Mesendoderm (in vitro differentiated cells): ENCODE measurements at regions not wholly inside any gene's neighbourhood (a gene's known extent, or its start where the extent isn't known, plus 50 kb on each side); places are given as distances from the start of the nearest gene placed in this dataset.
A peak's percentile ranks its signal among the peaks of the same experiment; 100 is the strongest.

Experiments used
- DNase-seq: peaks from one replicate; pipeline ENCODE4 v3.0.0; 2013
- H2AK5ac ChIP-seq: 2 replicates; pipeline ENCODE4 v1.6.1; 2013; ENCODE audit warnings: low read length, inconsistent platforms
- H2BK120ac ChIP-seq: 2 replicates; pipeline ENCODE4 v1.6.1; 2013; ENCODE audit warnings: low read depth, mild to moderate bottlenecking, low read length, moderate library complexity, mixed read lengths
- H2BK15ac ChIP-seq: replicated peaks from 2 replicates; pipeline ENCODE4 v1.6.1; 2013; ENCODE audit warnings: low read depth, mild to moderate bottlenecking, moderate library complexity
- H2BK5ac ChIP-seq: 2 replicates; pipeline ENCODE4 v1.6.1; 2013; ENCODE audit warnings: low read length, inconsistent platforms
- H3K18ac ChIP-seq: 2 replicates; pipeline ENCODE4 v1.6.1; 2013; ENCODE audit warnings: mild to moderate bottlenecking, low read length, mixed read lengths
- H3K23ac ChIP-seq: one replicate; pipeline ENCODE4 v1.6.1; 2013; ENCODE audit warnings: low read length
- H3K27ac ChIP-seq: 2 replicates; pipeline ENCODE4 v1.5.1; 2013; ENCODE audit warnings: low read depth, mild to moderate bottlenecking, inconsistent platforms, low read length, moderate library complexity
- H3K27me3 ChIP-seq: 2 replicates; pipeline ENCODE4 v1.6.1; 2013; ENCODE audit warnings: low read length, control low read depth, mild to moderate bottlenecking, inconsistent platforms; ENCODE audit not compliant: insufficient read depth, poor library complexity
- H3K36me3 ChIP-seq: 2 replicates; pipeline ENCODE4 v1.6.1; 2013; ENCODE audit warnings: low read length, inconsistent platforms; ENCODE audit not compliant: control insufficient read depth, insufficient read depth
- H3K4ac ChIP-seq: one replicate; pipeline ENCODE4 v1.6.1; 2013; ENCODE audit warnings: low read depth, mild to moderate bottlenecking, low read length, moderate library complexity
- H3K4me1 ChIP-seq: 2 replicates; pipeline ENCODE4 v1.6.1; 2013; ENCODE audit warnings: low read depth, low read length, inconsistent platforms; ENCODE audit not compliant: control insufficient read depth
- H3K4me2 ChIP-seq: 2 replicates; pipeline ENCODE4 v1.6.1; 2013; ENCODE audit warnings: low read length
- H3K4me3 ChIP-seq: 2 replicates; pipeline ENCODE4 v1.5.1; 2013; ENCODE audit warnings: mild to moderate bottlenecking, low read length
- H3K56ac ChIP-seq: one replicate; pipeline ENCODE4 v1.6.1; 2013; ENCODE audit warnings: low read length
- H3K79me1 ChIP-seq: 2 replicates; pipeline ENCODE4 v1.6.1; 2013; ENCODE audit warnings: low read length, inconsistent platforms
- H3K79me2 ChIP-seq: 2 replicates; pipeline ENCODE4 v1.6.1; 2013; ENCODE audit warnings: mild to moderate bottlenecking, low read length; ENCODE audit not compliant: control insufficient read depth, insufficient read depth
- H3K9ac ChIP-seq: 2 replicates; pipeline ENCODE4 v1.6.1; 2013; ENCODE audit warnings: low read length, inconsistent platforms
- H4K5ac ChIP-seq: one replicate; pipeline ENCODE4 v1.6.1; 2013; ENCODE audit warnings: low read length
- H4K8ac ChIP-seq: one replicate; pipeline ENCODE4 v1.6.1; 2013; ENCODE audit warnings: low read depth, mild to moderate bottlenecking, control low read depth, low read length, moderate library complexity
- WGBS: extraction: QIAGEN DNeasy Blood & Tissue Kit; methylation state at CpG from one replicate; pipeline ENCODE4 v1.1.7; 2013; ENCODE audit warnings: low lambda C conversion rate, missing lambda C conversion rate; ENCODE audit not compliant: insufficient coverage; ENCODE audit errors: extremely low coverage; 5-methylcytosine and 5-hydroxymethylcytosine counted together

GRCh38 chr1:199197695-199198094 is 558.9 kb downstream of the PTPRC start:
- H3K56ac ChIP-seq, result no peak overlapping the region
- H3K18ac ChIP-seq, result no peak overlapping the region
- H3K79me1 ChIP-seq, result no peaks in the 10 kb centered on the region
- H3K4me3 ChIP-seq, result no peak overlapping the region
- H3K27ac ChIP-seq, result no peak overlapping the region
- no peaks in the 10 kb centered on the region for H3K4me1 ChIP-seq
- H3K27me3 ChIP-seq, result no peaks in the 10 kb centered on the region
- H3K4me2 ChIP-seq, result no peak overlapping the region
- H3K36me3 ChIP-seq, result no peaks in the 10 kb centered on the region
- no peak overlapping the region for H4K8ac ChIP-seq
- no peak for DNase-seq
- no peaks in the 10 kb centered on the region for H3K79me2 ChIP-seq
- H3K23ac ChIP-seq, result no peak overlapping the region
- H4K5ac ChIP-seq, result no peak overlapping the region
- H2BK15ac ChIP-seq, result no peak overlapping the region
- no peak overlapping the region for H3K4ac ChIP-seq
- 100% methylated on average over 1 of the region's 2 CpGs for WGBS
- H2BK5ac ChIP-seq, result no peak overlapping the region
- no peak overlapping the region for H2AK5ac ChIP-seq
- H3K9ac ChIP-seq, result no peak overlapping the region
- no peak overlapping the region for H2BK120ac ChIP-seq

DNA sequence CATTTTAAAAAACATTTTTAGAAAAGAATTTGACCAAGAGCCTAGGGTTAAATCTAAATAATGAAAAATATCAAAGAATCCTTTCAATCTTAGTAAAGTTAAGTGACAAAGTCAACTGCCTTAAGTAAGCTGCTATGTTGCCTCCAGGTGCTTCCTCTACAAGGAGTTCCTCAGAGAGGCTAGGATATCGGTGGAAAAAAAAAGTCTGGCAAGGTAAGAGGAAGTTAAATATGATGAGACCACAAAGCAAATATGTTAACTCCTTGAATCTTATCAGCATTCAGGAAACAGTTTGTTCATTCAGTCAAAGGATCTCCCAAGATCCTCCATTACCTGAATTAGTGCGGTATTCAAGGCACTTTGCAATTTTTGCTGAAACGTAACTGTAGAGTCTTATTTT is 563.5 kb downstream of the PTPRC start:
- no peak overlapping the region for H3K9ac ChIP-seq
- H3K27ac ChIP-seq, result no peak overlapping the region
- H2BK5ac ChIP-seq, result no peak overlapping the region
- H3K23ac ChIP-seq, result no peak overlapping the region
- H3K79me1 ChIP-seq, result no peaks in the 10 kb centered on the region
- no peaks in the 10 kb centered on the region for H3K27me3 ChIP-seq
- no peak overlapping the region for H4K8ac ChIP-seq
- no peak overlapping the region for H3K18ac ChIP-seq
- WGBS, result no CpG with 5 or more reads among the region's 3 CpGs
- H3K4me1 ChIP-seq, result no peaks in the 10 kb centered on the region
- no peak overlapping the region for H2BK120ac ChIP-seq
- no peak overlapping the region for H3K4me3 ChIP-seq
- H3K56ac ChIP-seq, result no peak overlapping the region
- no peak overlapping the region for H2AK5ac ChIP-seq
- no peak for DNase-seq
- no peaks in the 10 kb centered on the region for H3K79me2 ChIP-seq
- H3K4me2 ChIP-seq, result no peak overlapping the region
- H2BK15ac ChIP-seq, result no peak overlapping the region
- H3K36me3 ChIP-seq, result no peaks in the 10 kb centered on the region
- H3K4ac ChIP-seq, result no peak overlapping the region
- no peak overlapping the region for H4K5ac ChIP-seq

DNA sequence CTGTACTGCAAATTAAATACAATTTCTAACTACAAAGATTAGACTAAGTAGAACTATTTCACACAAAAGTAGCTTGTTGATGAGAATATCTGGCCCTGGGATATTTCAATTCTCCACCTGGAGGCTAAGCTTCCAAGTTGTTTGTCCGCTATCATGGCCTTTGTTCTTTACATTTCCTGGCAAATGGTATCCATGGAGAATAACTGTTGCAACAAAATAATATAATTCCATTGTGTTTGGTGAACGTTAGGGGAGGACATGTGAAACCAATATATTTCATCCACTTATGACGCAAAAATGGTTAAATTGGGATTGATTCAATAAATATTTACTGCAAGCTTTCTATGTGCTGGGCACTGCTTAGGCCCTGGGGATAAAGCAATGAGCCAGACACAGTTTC is 565.4 kb downstream of the PTPRC start:
- no peaks in the 10 kb centered on the region for H3K79me1 ChIP-seq
- no peak overlapping the region for H3K4me3 ChIP-seq
- no peak overlapping the region for H2AK5ac ChIP-seq
- H3K79me2 ChIP-seq, result no peaks in the 10 kb centered on the region
- no CpG with 5 or more reads among the region's 3 CpGs for WGBS
- no peak overlapping the region for H3K56ac ChIP-seq
- H3K4ac ChIP-seq, result no peak overlapping the region
- no peak overlapping the region for H3K27ac ChIP-seq
- DNase-seq, result no peak
- no peak overlapping the region for H4K5ac ChIP-seq
- H2BK15ac ChIP-seq, result no peak overlapping the region
- no peak overlapping the region for H4K8ac ChIP-seq
- no peak overlapping the region for H2BK120ac ChIP-seq
- no peak overlapping the region for H2BK5ac ChIP-seq
- no peaks in the 10 kb centered on the region for H3K4me1 ChIP-seq
- no peaks in the 10 kb centered on the region for H3K36me3 ChIP-seq
- H3K27me3 ChIP-seq, result no peaks in the 10 kb centered on the region
- H3K18ac ChIP-seq, result no peak overlapping the region
- H3K4me2 ChIP-seq, result no peak overlapping the region
- no peak overlapping the region for H3K23ac ChIP-seq
- H3K9ac ChIP-seq, result no peak overlapping the region

DNA sequence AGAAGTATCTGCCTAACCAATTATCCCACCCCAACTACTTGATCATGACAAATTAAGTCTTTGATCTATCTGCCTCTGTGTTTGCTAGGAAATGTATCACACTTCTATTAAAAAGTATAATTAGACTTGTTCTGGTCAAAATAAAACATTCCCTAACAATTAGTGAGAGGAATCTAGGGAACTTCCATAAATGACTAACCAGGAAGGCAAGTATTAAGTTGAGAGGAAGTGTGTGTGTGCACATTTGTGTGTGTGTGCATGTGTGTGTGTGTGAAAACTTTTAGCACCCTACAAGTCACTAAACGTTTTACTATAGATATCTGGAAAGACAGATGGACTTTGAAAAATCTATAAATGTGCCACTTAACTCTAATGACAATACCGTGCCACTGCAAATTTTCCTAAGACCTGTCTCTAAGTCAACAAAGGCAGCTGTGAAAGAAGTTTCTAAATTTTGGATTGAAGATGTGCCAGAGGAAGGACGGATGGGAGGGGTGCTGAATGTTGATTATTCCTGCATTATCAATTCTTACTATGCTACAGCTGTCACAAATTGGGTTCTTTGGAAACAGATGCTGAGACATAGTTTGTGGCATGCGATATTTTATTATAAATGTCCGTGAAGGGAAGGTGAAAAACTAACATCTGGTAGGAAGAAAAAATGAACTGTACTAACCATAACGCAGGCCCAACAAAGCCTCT is 567.1 kb downstream of the PTPRC start:
- Histone ChIP-seq H2BK5ac (no peak overlapping the region), H4K8ac (no peak overlapping the region), H3K27me3 (no peaks in the 10 kb centered on the region), H3K27ac (no peak overlapping the region), H3K79me1 (no peaks in the 10 kb centered on the region), H3K4me3 (no peak overlapping the region), H3K4me2 (no peak overlapping the region), H3K36me3 (no peaks in the 10 kb centered on the region), H3K4ac (no peak overlapping the region), H3K23ac (no peak overlapping the region), H3K79me2 (no peaks in the 10 kb centered on the region), H4K5ac (no peak overlapping the region), H3K9ac (no peak overlapping the region), H3K18ac (no peak overlapping the region), H3K4me1 (no peaks in the 10 kb centered on the region), H2BK15ac (no peak overlapping the region), H2BK120ac (no peak overlapping the region), H2AK5ac (no peak overlapping the region), H3K56ac (no peak overlapping the region)
- WGBS, result no CpG with 5 or more reads among the region's 6 CpGs
- DNase-seq, result no peak

GRCh38 chr1:199208847-199209246 is 570.0 kb downstream of the PTPRC start:
- H3K56ac ChIP-seq, result no peak overlapping the region
- H3K9ac ChIP-seq, result no peak overlapping the region
- H3K4ac ChIP-seq, result no peak overlapping the region
- no peak for DNase-seq
- H3K4me3 ChIP-seq, result no peak overlapping the region
- H4K5ac ChIP-seq, result no peak overlapping the region
- no peak overlapping the region for H3K18ac ChIP-seq
- H4K8ac ChIP-seq, result no peak overlapping the region
- H3K4me1 ChIP-seq, result no peaks in the 10 kb centered on the region
- no peak overlapping the region for H3K23ac ChIP-seq
- no peak overlapping the region for H2BK15ac ChIP-seq
- H3K4me2 ChIP-seq, result no peak overlapping the region
- no peaks in the 10 kb centered on the region for H3K79me1 ChIP-seq
- no peak overlapping the region for H2AK5ac ChIP-seq
- H3K27me3 ChIP-seq, result no peaks in the 10 kb centered on the region
- no peak overlapping the region for H2BK5ac ChIP-seq
- H2BK120ac ChIP-seq, result no peak overlapping the region
- H3K36me3 ChIP-seq, result no peaks in the 10 kb centered on the region
- H3K27ac ChIP-seq, result no peak overlapping the region
- no peaks in the 10 kb centered on the region for H3K79me2 ChIP-seq

DNA sequence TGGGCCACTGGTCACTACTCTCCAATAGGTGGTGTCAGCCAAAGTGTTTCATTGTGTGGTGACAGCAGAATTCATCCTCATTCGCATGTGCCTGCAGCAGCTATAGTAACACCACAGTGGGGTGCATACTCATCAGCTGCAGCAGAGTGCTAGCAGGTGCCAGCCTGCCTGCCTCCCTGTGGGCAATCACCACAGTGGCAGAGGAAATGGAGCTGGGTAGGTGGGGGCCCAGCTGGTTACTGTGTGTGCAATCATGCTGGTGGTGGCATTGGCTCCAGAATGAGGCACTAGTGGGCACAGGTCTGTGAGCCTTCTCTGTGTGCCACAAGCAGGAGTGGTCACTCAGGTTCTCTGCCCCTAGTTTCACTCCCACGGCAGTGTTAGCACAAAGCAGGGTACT is 579.2 kb downstream of the PTPRC start:
- H3K4me2 ChIP-seq, result no peak overlapping the region
- H3K4me3 ChIP-seq, result no peak overlapping the region
- no peak overlapping the region for H4K8ac ChIP-seq
- no CpG with 5 or more reads among the region's 2 CpGs for WGBS
- H3K4ac ChIP-seq, result no peak overlapping the region
- peak; percentile 48 for DNase-seq
- H3K27ac ChIP-seq, result no peak overlapping the region
- H3K56ac ChIP-seq, result no peak overlapping the region
- no peaks in the 10 kb centered on the region for H3K36me3 ChIP-seq
- no peak overlapping the region for H2AK5ac ChIP-seq
- no peak overlapping the region for H2BK15ac ChIP-seq
- no peak overlapping the region for H2BK120ac ChIP-seq
- H3K18ac ChIP-seq, result no peak overlapping the region
- H2BK5ac ChIP-seq, result no peak overlapping the region
- no peaks in the 10 kb centered on the region for H3K79me2 ChIP-seq
- no peaks in the 10 kb centered on the region for H3K27me3 ChIP-seq
- no peaks in the 10 kb centered on the region for H3K4me1 ChIP-seq
- H3K23ac ChIP-seq, result no peak overlapping the region
- H3K79me1 ChIP-seq, result no peaks in the 10 kb centered on the region
- H4K5ac ChIP-seq, result no peak overlapping the region
- H3K9ac ChIP-seq, result no peak overlapping the region
